ENCODE measurements at regions not wholly inside any gene's neighbourhood (a gene's known extent, or its start where the extent isn't known, plus 50 kb on each side); places are given as distances from the start of the nearest gene placed in this dataset.

- Histone ChIP-seq H3F3A (replicated peaks; ENCODE audit: low read depth) (no peaks in the 10 kb centered on the region), H3K9me2 (ENCODE audit: insufficient read depth) (no peaks in the 10 kb centered on the region), H3K79me2 (replicated peaks; ENCODE audit: insufficient read depth) (no peaks in the 10 kb centered on the region), H3K4me1 (ENCODE audit: insufficient read depth) (peaks cover 14% of the 10 kb centered on the region; the same call in 1 of the 2 replicates), H3K27ac (ENCODE audit: low read depth) (no peak overlapping the region), H2AFZ (no peak overlapping the region), H3K36me3 (ENCODE audit: insufficient read depth) (no peaks in the 10 kb centered on the region), H3K4me2 (no peak overlapping the region), H4K20me1 (replicated peaks; ENCODE audit: insufficient read depth) (no peaks in the 10 kb centered on the region; the same call in 1 of the 2 replicates), H3K4me3 (no peak overlapping the region), H3K27me3 (ENCODE audit: insufficient read depth) (no peaks in the 10 kb centered on the region)
- Mint-ChIP-seq H3K36me3 (ENCODE audit: low read depth) (peaks cover 27% of the 10 kb centered on the region), H3K27me3 (ENCODE audit: insufficient read depth, low read depth, poor library complexity) (peaks cover 3% of the 10 kb centered on the region), H3K9me3 (0 out of 3 replicates have a peak, but pooled peaks cover 5% of the 10 kb centered on the region), H3K4me3 (no peak overlapping the region), H3K27ac (no peak overlapping the region), H3K4me1 (peaks cover 15% of the 10 kb centered on the region)
- DNase-seq (ENCODE audit: low spot score) (no peak), ATAC-seq (no peak)
- TF ChIP-seq POLR2AphosphoS5 (IDR thresholded peaks at IDR 0.05; ENCODE audit: low read depth) (no peak), ZNF114 (CRISPR knock-in tag; IDR thresholded peaks at IDR 0.05) (no peak), STAT1 (IDR thresholded peaks at IDR 0.05; ENCODE audit: unreplicated experiment) (no peak), EZH2phosphoT487 (IDR thresholded peaks at IDR 0.05; ENCODE audit: unreplicated experiment) (no peak), CREB1 (CRISPR knock-in tag; IDR thresholded peaks at IDR 0.05; ENCODE audit: low read depth) (no peak), CTCF (conservative IDR thresholded peaks at IDR 0.05; ENCODE audit: low read depth in 2 of 2) (no peak), EZH2 (IDR thresholded peaks at IDR 0.05; ENCODE audit: low read depth, unreplicated experiment) (no peak), REST (IDR thresholded peaks at IDR 0.05; ENCODE audit: unreplicated experiment) (no peak), NANOG (IDR thresholded peaks at IDR 0.05; ENCODE audit: borderline replicate concordance) (no peak), ETS1 (IDR thresholded peaks at IDR 0.05) (no peak), ZNF331 (CRISPR knock-in tag; IDR thresholded peaks at IDR 0.05; ENCODE audit: low read depth) (no peak)
Observed at GRCh38 chr2:209321076-209321475, 102.8 kb upstream of the MAP2 start.
